Activated CD4-positive, alpha-beta T cell treated with anti-CD3 and anti-CD28 coated beads, Interleukin-2, amount 10 ng/mL, durations not matched to agents 7 days and 5 days (primary cell): ENCODE measurements at regions not wholly inside any gene's neighbourhood (a gene's known extent, or its start where the extent isn't known, plus 50 kb on each side); places are given as distances from the start of the nearest gene placed in this dataset.

Experiments used
- CTCF ChIA-PET: fragments of 350-600 bp; sonication (Branson Sonifier 250); formaldehyde crosslinking; loops from one replicate; lab custom pipeline; 2021; ENCODE audit warnings: antibody characterized with exemption; lab: Charles Lee
- POLR2A ChIA-PET: fragments of 350-600 bp; sonication (Branson Sonifier 250); formaldehyde crosslinking; loops from one replicate; lab custom pipeline; 2021; ENCODE audit warnings: antibody characterized with exemption; lab: Charles Lee
- DNase-seq: peaks from one replicate; pipeline ENCODE4 v3.0.0-alpha.2; 2020
- H3K27ac Mint-ChIP-seq: one replicate; pipeline ENCODE4 v1.8.0; 2021; ENCODE audit warnings: mild to moderate bottlenecking, moderate library complexity, mixed read lengths
- H3K27me3 Mint-ChIP-seq: one replicate; pipeline ENCODE4 v1.8.0; 2021; ENCODE audit warnings: mixed read lengths
- H3K36me3 Mint-ChIP-seq: one replicate; pipeline ENCODE4 v1.8.0; 2021; ENCODE audit warnings: low read depth, mixed read lengths
- H3K4me1 Mint-ChIP-seq: one replicate; pipeline ENCODE4 v1.8.0; 2021; ENCODE audit warnings: mixed read lengths
- H3K4me3 Mint-ChIP-seq: one replicate; pipeline ENCODE4 v1.8.0; 2021; ENCODE audit warnings: mild to moderate bottlenecking, moderate library complexity, mixed read lengths
- H3K9me3 Mint-ChIP-seq: one replicate; pipeline ENCODE4 v1.8.0; 2021; ENCODE audit warnings: mixed read lengths

DNA sequence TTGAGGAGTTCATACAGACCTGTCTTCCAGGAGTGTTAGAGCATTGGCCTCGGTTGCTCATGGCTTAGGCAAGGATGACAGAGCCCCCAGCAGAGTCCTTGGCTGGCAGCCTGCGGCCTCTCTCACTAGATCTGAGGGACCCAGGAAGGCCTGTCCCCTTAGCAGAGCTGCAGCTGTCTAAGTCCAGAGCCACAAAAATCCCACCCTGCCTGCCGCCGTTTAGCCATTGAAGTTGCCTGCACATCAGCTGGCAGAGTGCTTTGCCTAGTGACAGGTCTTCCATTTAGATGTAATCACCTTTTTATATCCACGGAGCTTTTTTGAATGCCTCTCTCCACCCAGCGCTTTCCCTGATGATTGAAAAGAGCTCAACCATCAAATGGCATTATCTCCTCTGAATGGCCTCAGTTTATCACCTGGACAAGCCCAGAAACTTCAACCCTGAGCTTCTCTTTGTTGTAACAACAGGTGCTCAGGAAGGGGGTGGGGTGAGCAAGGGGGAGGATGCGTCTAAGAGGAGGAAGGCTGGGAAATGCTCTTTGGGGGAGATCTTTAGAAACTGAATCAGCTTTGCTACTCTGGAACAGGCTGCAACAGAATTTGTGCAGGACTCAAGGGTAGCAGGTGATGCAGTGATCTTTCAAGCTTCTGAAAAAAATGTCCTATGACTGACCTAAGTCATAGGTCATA lies 71.9 kb downstream of the TNP1 start:
- no peak overlapping the region for H3K4me3 Mint-ChIP-seq
- no peak for DNase-seq
- no peaks in the 10 kb centered on the region for H3K4me1 Mint-ChIP-seq
- ChIA-PET POLR2A (no interaction called here), CTCF (interaction anchor here (0.6 to 1.1 kb wide), 5 partner anchors 12 to 367 kb away, joined by 3 read pairs; no protein-coding TSS in a partner anchor)
- H3K27me3 Mint-ChIP-seq = no peaks in the 10 kb centered on the region
- H3K9me3 Mint-ChIP-seq = no peaks in the 10 kb centered on the region
- no peaks in the 10 kb centered on the region for H3K36me3 Mint-ChIP-seq
- no peak overlapping the region for H3K27ac Mint-ChIP-seq

DNA sequence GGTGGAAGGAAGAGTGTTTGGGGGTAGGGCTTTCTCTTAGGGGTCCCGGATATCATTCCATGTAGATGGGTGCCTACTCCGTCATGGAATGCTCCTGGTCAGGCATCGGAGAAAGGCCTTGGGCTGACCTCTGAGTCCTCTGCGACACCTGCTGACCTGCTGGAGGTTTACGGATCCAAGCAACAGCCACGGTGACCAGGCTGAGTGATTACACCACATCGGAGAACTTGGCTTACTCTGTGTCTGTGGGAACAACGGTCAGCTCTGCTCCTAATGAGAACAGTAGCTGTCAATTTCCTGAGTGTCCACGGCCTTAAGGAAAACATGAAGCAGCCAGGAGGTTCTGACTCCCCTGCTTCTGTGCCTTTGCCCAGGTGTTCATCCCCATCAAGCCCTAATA lies 73.2 kb downstream of the TNP1 start:
- H3K4me3 Mint-ChIP-seq = no peak overlapping the region
- ChIA-PET POLR2A (no interaction called here), CTCF (no interaction called here)
- H3K27me3 Mint-ChIP-seq = no peaks in the 10 kb centered on the region
- H3K9me3 Mint-ChIP-seq = no peaks in the 10 kb centered on the region
- H3K36me3 Mint-ChIP-seq = no peaks in the 10 kb centered on the region
- DNase-seq = no peak
- H3K27ac Mint-ChIP-seq = no peak overlapping the region
- no peaks in the 10 kb centered on the region for H3K4me1 Mint-ChIP-seq

DNA sequence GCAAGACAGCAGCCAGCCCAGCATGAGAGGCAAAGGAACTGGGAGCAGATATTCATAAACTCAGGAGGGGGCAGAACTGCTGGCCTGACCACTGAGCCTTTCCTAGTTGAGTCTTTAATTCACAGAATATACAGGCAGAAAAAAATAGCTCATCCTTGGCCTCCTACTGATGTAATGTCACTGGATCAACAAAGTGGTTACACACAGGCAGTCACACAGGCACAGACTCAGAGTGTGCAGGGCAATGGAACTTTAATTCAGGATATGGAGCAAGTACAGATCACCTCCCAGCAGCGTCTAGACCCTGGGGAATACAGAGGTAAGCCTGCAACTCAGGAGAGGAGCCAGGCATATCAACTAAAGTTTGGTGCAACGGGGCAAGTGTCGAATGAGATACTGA lies 75.4 kb downstream of the TNP1 start:
- Mint-ChIP-seq H3K27me3 (no peaks in the 10 kb centered on the region), H3K9me3 (no peaks in the 10 kb centered on the region), H3K36me3 (no peaks in the 10 kb centered on the region), H3K27ac (no peak overlapping the region), H3K4me1 (peaks cover 3% of the 10 kb centered on the region), H3K4me3 (no peak overlapping the region)
- ChIA-PET POLR2A (no interaction called here), CTCF (interaction anchor here (1.2 kb wide), 1 partner anchor 381 kb away, joined by 3 read pairs; no protein-coding TSS in a partner anchor)
- DNase-seq = no peak

DNA sequence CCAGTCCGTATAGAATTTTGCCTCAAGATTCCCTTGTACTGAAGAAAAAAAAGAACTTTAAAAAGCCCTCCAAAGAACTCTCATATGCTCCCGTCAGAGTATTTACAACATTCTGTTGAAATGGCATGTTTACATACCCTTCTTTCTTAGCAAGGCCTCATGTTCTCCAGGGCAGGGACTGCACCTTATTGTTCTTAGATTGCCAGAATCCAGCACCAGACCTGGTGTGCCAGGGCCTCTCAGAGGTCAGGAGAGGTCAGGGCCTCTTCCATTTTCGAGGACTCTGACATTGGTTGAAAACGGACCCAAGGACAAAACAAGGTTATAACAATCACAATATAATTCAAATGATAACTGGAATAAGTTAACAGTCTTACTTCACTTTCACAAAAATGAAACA lies 78.2 kb downstream of the TNP1 start:
- CTCF ChIA-PET = no interaction called here
- POLR2A ChIA-PET = no interaction called here
- H3K9me3 Mint-ChIP-seq = no peaks in the 10 kb centered on the region
- no peak for DNase-seq
- no peak overlapping the region for H3K4me3 Mint-ChIP-seq
- no peaks in the 10 kb centered on the region for H3K36me3 Mint-ChIP-seq
- peaks cover 4% of the 10 kb centered on the region for H3K4me1 Mint-ChIP-seq
- no peak overlapping the region for H3K27ac Mint-ChIP-seq
- no peaks in the 10 kb centered on the region for H3K27me3 Mint-ChIP-seq

DNA sequence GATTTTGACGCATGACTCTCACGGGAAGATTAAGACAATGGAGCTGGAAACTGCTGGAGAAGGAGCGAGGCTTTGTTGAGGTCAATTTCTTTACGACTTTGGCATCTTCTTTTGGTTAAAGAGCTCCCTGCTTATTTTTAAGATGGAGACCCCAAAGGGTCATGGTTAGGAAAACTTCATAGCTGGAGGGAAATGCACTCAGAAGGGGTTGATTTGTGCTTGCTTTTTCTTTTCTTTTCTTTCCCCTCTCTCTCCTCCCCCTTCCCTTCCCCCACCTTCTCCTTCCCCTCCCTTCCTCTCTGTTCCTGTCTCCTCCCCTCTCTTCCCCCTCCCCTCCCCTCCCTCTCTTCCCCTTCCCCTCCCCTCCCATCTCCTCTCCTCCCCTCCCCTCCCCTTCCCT lies 79.0 kb downstream of the TNP1 start:
- no peak for DNase-seq
- no peak overlapping the region for H3K27ac Mint-ChIP-seq
- CTCF ChIA-PET = interaction anchor here (1.2 kb wide), 1 partner anchor 11 kb away, joined by 3 read pairs; no protein-coding TSS in a partner anchor
- POLR2A ChIA-PET = no interaction called here
- H3K27me3 Mint-ChIP-seq = no peaks in the 10 kb centered on the region
- H3K36me3 Mint-ChIP-seq = no peaks in the 10 kb centered on the region
- no peaks in the 10 kb centered on the region for H3K9me3 Mint-ChIP-seq
- H3K4me3 Mint-ChIP-seq = no peak overlapping the region
- H3K4me1 Mint-ChIP-seq = peaks cover 4% of the 10 kb centered on the region

DNA sequence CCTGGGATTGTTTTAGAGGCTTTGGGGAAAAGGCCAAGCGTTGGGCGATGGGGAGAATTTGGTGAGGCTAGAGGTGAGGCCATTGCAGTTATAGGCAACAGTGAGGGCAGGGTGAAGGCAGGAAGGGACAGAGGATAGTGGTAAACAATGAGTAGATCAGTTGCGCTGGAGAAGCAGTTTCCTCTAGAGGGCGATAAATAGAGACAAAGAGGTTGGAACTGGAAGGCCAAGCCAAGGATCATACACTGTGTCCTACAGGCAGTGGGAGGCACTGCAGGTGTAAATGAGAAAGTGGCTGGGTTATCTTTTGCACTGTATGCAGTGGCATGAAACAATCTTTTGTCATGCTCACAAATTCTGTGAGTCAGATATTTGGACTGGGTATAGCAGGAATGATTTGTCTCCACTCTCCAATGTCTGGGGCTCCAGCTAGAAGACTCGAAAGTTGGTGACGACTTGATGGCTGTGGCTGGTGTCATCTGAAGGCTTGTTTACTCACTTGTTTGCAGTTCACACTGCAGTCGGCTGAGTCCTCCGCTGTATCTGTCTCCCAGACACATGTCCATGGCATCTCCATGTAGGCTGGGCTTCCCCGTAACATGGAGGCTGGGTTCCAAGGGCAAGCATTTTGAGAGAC lies 82.1 kb downstream of the TNP1 start:
- Mint-ChIP-seq H3K27ac (no peak overlapping the region), H3K4me3 (no peak overlapping the region), H3K4me1 (peaks cover 4% of the 10 kb centered on the region), H3K9me3 (no peaks in the 10 kb centered on the region), H3K36me3 (no peaks in the 10 kb centered on the region), H3K27me3 (no peaks in the 10 kb centered on the region)
- CTCF ChIA-PET = no interaction called here
- POLR2A ChIA-PET = no interaction called here
- DNase-seq = peak; percentile 66

DNA sequence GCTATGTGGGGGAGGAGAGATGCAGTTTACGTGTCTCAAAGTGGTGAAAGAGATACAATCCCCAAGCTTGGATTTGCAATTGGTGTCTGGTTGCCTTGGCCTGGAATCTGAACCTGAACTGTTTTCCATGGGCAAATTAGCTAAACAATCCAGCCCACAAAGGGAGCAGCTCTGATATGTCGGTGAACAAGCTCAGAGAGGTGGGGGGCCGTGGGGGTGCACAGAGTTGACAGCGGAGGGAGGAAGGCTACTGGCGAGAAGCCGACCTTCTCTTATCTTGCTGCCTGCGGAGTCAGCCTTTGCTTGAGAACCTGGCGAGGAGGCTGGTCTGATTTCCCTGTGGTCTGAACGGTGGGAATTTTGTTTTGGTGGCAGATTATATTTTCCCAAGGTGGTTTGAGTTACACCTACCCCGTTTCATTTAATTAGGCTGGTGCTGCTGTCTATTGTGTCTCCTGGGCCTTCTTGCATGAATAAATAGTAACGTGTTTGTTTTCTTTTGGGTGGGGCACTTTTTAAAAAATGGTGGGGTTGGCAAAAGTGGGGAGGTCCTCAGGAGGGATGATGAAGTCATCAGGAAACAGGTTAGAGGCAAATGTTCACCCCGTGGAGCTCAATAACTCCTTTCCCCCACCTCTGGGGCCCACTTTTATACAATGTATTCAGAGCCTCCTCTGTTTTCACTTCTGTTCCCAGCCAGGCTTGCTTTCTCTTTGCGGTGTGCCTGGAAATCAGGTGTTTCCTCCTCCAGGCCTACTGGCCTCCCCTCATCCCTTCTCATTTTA lies 80.9 kb upstream of the IGFBP5 start:
- ChIA-PET POLR2A (no interaction called here), CTCF (interaction anchor here (1.3 kb wide), 1 partner anchor 12 kb away, joined by 3 read pairs; no protein-coding TSS in a partner anchor)
- Mint-ChIP-seq H3K27ac (no peak overlapping the region), H3K9me3 (no peaks in the 10 kb centered on the region), H3K4me3 (no peak overlapping the region), H3K36me3 (no peaks in the 10 kb centered on the region), H3K27me3 (peaks cover 2% of the 10 kb centered on the region), H3K4me1 (peaks cover 4% of the 10 kb centered on the region)
- no peak for DNase-seq

DNA sequence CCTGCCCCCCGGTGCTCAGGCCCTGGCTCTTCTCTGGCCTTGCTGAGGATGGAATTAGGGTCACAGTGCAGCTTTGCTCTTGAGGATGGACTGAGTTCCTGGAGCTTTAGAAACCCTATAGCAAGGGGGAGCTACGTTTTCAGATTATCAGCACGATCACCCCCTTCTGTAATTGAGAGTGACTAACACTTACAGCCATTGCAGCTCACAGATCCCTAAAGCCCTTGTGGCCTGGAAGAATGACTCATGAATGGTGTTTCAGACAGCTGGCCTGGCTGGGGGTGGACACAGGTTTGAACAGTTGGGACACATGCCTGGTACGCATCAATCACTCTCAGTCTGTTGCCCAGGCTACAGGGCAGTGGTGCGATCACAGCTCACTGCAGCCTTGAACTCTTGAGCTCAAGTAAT lies 79.7 kb upstream of the IGFBP5 start:
- H3K36me3 Mint-ChIP-seq = no peaks in the 10 kb centered on the region
- peaks cover 2% of the 10 kb centered on the region for H3K4me1 Mint-ChIP-seq
- H3K27ac Mint-ChIP-seq = no peak overlapping the region
- POLR2A ChIA-PET = no interaction called here
- CTCF ChIA-PET = no interaction called here
- no peak for DNase-seq
- peaks cover 4% of the 10 kb centered on the region for H3K27me3 Mint-ChIP-seq
- H3K9me3 Mint-ChIP-seq = no peaks in the 10 kb centered on the region
- H3K4me3 Mint-ChIP-seq = no peak overlapping the region

DNA sequence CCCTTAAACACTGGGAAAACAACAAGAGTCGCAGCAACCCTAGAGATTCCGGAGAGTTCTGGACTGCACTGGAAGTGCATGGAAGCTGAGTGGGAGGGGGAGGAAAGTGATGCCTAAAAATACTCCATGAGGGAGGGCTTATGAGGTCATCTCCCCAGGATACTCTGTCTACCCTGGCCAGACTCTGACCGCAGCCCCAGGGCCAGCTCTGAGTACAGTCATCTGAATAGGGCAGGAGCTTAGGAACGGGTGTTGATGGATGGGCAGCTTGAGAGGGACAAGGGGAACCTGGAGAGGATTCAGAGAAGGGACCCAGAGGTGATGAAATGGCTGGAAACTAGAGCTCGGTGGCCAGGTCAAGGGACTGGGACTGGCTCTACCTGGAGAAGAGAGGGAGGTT lies 79.3 kb upstream of the IGFBP5 start:
- DNase-seq = no peak
- no peak overlapping the region for H3K4me3 Mint-ChIP-seq

DNA sequence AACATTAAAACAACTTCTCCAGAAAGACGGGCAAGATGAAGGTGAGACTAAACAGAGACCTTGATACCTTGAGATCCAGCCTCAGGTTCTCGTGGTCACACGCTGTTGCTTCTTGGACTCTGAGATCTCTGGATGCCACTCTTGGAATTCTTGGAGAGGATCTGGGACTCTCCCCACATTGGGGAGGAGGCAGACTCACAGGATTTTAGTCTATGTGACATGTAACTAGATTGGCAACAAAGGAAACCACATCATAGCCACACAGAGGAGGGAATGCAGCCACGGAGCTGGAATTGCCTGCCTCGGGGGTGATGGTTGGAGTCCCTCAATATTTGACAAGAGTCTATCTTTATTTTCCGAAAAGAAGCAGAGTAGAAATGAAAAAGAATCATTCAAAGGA lies 78.8 kb upstream of the IGFBP5 start:
- DNase-seq = no peak
- H3K9me3 Mint-ChIP-seq = no peaks in the 10 kb centered on the region
- H3K4me1 Mint-ChIP-seq = peaks cover 2% of the 10 kb centered on the region
- H3K36me3 Mint-ChIP-seq = no peaks in the 10 kb centered on the region
- POLR2A ChIA-PET = no interaction called here
- H3K27ac Mint-ChIP-seq = no peak overlapping the region
- no peak overlapping the region for H3K4me3 Mint-ChIP-seq
- CTCF ChIA-PET = no interaction called here
- H3K27me3 Mint-ChIP-seq = peaks cover 8% of the 10 kb centered on the region

More for the DNA sequence above, 79.3 kb upstream of the IGFBP5 start:
- no peaks in the 10 kb centered on the region for H3K36me3 Mint-ChIP-seq
- ChIA-PET CTCF (no interaction called here), POLR2A (no interaction called here)
- H3K27ac Mint-ChIP-seq = no peak overlapping the region
- H3K4me1 Mint-ChIP-seq = peaks cover 2% of the 10 kb centered on the region
- peaks cover 8% of the 10 kb centered on the region for H3K27me3 Mint-ChIP-seq
- no peaks in the 10 kb centered on the region for H3K9me3 Mint-ChIP-seq

DNA sequence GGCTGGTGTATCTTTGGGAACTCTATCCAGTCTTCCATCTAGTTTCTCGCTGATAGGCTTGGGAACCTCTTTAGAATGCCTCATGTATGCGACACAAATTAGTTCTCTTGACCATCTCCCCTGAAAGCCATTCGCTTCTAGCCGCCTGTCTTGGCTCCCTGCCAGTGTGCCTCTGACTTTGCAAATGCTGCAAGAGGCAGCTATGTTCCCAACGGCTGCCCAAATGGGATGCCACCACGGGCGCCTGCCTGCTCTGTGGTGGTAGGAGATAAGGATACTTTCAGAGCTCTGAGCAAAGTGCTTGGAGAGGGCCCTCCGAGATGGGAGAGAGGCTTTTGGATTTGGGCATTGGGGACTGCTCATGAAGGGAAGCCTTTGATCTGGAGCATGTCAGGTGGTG lies 77.7 kb upstream of the IGFBP5 start:
- Mint-ChIP-seq H3K4me1 (peaks cover 2% of the 10 kb centered on the region), H3K27me3 (peaks cover 13% of the 10 kb centered on the region), H3K9me3 (no peaks in the 10 kb centered on the region), H3K36me3 (no peaks in the 10 kb centered on the region), H3K27ac (no peak overlapping the region), H3K4me3 (no peak overlapping the region)
- DNase-seq = no peak
- CTCF ChIA-PET = interaction anchor here (1.0 kb wide), 1 partner anchor 113 kb away, joined by 3 read pairs; no protein-coding TSS in a partner anchor
- POLR2A ChIA-PET = no interaction called here

DNA sequence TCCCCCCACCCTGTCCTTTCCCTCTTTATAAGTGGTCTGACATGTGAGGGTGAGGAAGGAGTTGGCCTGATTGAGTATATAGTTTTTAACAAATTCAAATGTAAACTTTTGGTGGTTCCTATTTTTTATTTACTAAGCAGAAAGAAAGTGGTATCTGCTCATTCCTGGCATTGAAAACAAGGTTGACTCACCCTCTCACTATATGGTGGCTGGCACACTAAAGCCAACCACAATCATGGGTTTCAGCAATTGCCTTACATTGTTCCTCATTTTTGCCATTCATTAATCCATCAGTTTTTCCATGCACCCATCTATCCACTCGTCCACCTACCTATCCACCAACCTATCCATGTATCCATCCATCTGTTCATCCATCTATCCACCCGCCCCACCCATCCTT lies 75.4 kb upstream of the IGFBP5 start:
- H3K36me3 Mint-ChIP-seq = no peaks in the 10 kb centered on the region

DNA sequence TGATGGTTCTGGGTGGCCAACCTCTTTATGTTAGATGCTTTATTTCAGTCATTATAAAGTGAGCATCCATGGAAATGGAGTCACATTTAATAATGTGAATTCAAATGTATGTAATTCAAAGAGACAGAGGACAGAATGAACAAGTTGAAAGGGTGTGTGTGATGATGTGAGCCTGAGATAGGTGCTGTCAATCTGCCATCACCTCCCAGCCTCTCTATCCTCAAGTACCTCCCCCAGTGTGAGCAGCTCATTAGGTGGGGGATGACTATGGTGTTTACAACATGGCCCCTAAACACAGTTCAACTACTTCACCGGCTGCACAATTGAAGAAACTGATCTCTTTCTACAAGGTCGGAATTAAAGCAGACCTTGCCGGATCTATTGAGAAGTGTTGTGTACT lies 74.7 kb upstream of the IGFBP5 start:
- no peak overlapping the region for H3K27ac Mint-ChIP-seq
- peaks cover 20% of the 10 kb centered on the region for H3K27me3 Mint-ChIP-seq
- DNase-seq = no peak
- H3K9me3 Mint-ChIP-seq = no peaks in the 10 kb centered on the region
- CTCF ChIA-PET = interaction anchor here (0.5 to 0.9 kb wide), 3 partner anchors 10 to 744 kb away, joined by 3 to 4 read pairs (median 4); no protein-coding TSS in a partner anchor
- no peak overlapping the region for H3K4me3 Mint-ChIP-seq
- H3K4me1 Mint-ChIP-seq = no peaks in the 10 kb centered on the region
- POLR2A ChIA-PET = no interaction called here
- H3K36me3 Mint-ChIP-seq = no peaks in the 10 kb centered on the region

More for the DNA sequence above, 75.4 kb upstream of the IGFBP5 start:
- Mint-ChIP-seq H3K27me3 (peaks cover 17% of the 10 kb centered on the region), H3K4me1 (no peaks in the 10 kb centered on the region), H3K4me3 (no peak overlapping the region), H3K27ac (no peak overlapping the region), H3K9me3 (no peaks in the 10 kb centered on the region)
- POLR2A ChIA-PET = no interaction called here
- CTCF ChIA-PET = no interaction called here
- DNase-seq = no peak
